ENCODE measurements at regions not wholly inside any gene's neighbourhood (a gene's known extent, or its start where the extent isn't known, plus 50 kb on each side); places are given as distances from the start of the nearest gene placed in this dataset.

- Mint-ChIP-seq H3K4me1 (ENCODE audit: low read depth) (no peaks in the 10 kb centered on the region), H3K4me3 (no peak overlapping the region), H3K27ac (no peak overlapping the region), H3K9me3 (no peaks in the 10 kb centered on the region), H3K27me3 (peaks cover 3% of the 10 kb centered on the region), H3K36me3 (ENCODE audit: low read depth) (no peaks in the 10 kb centered on the region)
- intact Hi-C loops (cut with micrococcal nuclease): no loop called here
These were observed 592.2 kb upstream of the CADM1 start for GRCh38 chr11:116096272-116096995.

GRCh38 chr11:116093481-116094270 lies 589.5 kb upstream of the CADM1 start:
- H3K4me1 Mint-ChIP-seq (ENCODE audit: low read depth): no peaks in the 10 kb centered on the region

GRCh38 chr11:116093065-116093464 lies 588.9 kb upstream of the CADM1 start:
- no peak overlapping the region for H3K27ac Mint-ChIP-seq
- intact Hi-C loops (cut with micrococcal nuclease): no loop called here

More at GRCh38 chr11:116093481-116094270, 589.5 kb upstream of the CADM1 start:
- intact Hi-C loops (cut with micrococcal nuclease): no loop called here
- no peak overlapping the region for H3K4me3 Mint-ChIP-seq
- peaks cover 3% of the 10 kb centered on the region for H3K27me3 Mint-ChIP-seq
- no peak overlapping the region for H3K27ac Mint-ChIP-seq
- no peaks in the 10 kb centered on the region for H3K36me3 Mint-ChIP-seq (ENCODE audit: low read depth)
- H3K9me3 Mint-ChIP-seq: no peaks in the 10 kb centered on the region

GRCh38 chr11:116086426-116086825 lies 582.2 kb upstream of the CADM1 start:
- H3K4me3 Mint-ChIP-seq: no peak overlapping the region

More at GRCh38 chr11:116093065-116093464, 588.9 kb upstream of the CADM1 start:
- Mint-ChIP-seq H3K36me3 (ENCODE audit: low read depth) (no peaks in the 10 kb centered on the region), H3K9me3 (no peaks in the 10 kb centered on the region), H3K4me1 (ENCODE audit: low read depth) (no peaks in the 10 kb centered on the region), H3K4me3 (no peak overlapping the region), H3K27me3 (peaks cover 5% of the 10 kb centered on the region)

GRCh38 chr11:116085031-116085635 lies 580.9 kb upstream of the CADM1 start:
- Mint-ChIP-seq H3K36me3 (ENCODE audit: low read depth) (no peaks in the 10 kb centered on the region), H3K4me1 (ENCODE audit: low read depth) (no peaks in the 10 kb centered on the region), H3K27ac (no peak overlapping the region)

More at GRCh38 chr11:116086426-116086825, 582.2 kb upstream of the CADM1 start:
- Mint-ChIP-seq H3K9me3 (no peaks in the 10 kb centered on the region), H3K27me3 (peaks cover 2% of the 10 kb centered on the region), H3K27ac (no peak overlapping the region), H3K4me1 (ENCODE audit: low read depth) (no peaks in the 10 kb centered on the region), H3K36me3 (ENCODE audit: low read depth) (no peaks in the 10 kb centered on the region)
- intact Hi-C loops (cut with micrococcal nuclease): no loop called here

GRCh38 chr11:116084511-116084910 lies 580.3 kb upstream of the CADM1 start:
- Mint-ChIP-seq H3K27ac (no peak overlapping the region), H3K4me1 (ENCODE audit: low read depth) (no peaks in the 10 kb centered on the region), H3K9me3 (no peaks in the 10 kb centered on the region)

More at GRCh38 chr11:116085031-116085635, 580.9 kb upstream of the CADM1 start:
- no peaks in the 10 kb centered on the region for H3K9me3 Mint-ChIP-seq
- peaks cover 2% of the 10 kb centered on the region for H3K27me3 Mint-ChIP-seq
- no peak overlapping the region for H3K4me3 Mint-ChIP-seq
- intact Hi-C loops (cut with micrococcal nuclease): no loop called here

GRCh38 chr11:116082256-116082655 lies 578.0 kb upstream of the CADM1 start:
- Mint-ChIP-seq H3K4me1 (ENCODE audit: low read depth) (no peaks in the 10 kb centered on the region), H3K27me3 (no peaks in the 10 kb centered on the region), H3K4me3 (no peak overlapping the region), H3K36me3 (ENCODE audit: low read depth) (no peaks in the 10 kb centered on the region), H3K27ac (no peak overlapping the region), H3K9me3 (no peaks in the 10 kb centered on the region)
- intact Hi-C loops (cut with micrococcal nuclease): no loop called here

More at GRCh38 chr11:116084511-116084910, 580.3 kb upstream of the CADM1 start:
- H3K4me3 Mint-ChIP-seq: no peak overlapping the region
- no peaks in the 10 kb centered on the region for H3K36me3 Mint-ChIP-seq (ENCODE audit: low read depth)
- peaks cover 2% of the 10 kb centered on the region for H3K27me3 Mint-ChIP-seq
- intact Hi-C loops (cut with micrococcal nuclease): no loop called here

- Mint-ChIP-seq H3K9me3 (no peaks in the 10 kb centered on the region), H3K27ac (no peak overlapping the region), H3K4me3 (no peak overlapping the region), H3K27me3 (no peaks in the 10 kb centered on the region), H3K4me1 (ENCODE audit: low read depth) (no peaks in the 10 kb centered on the region), H3K36me3 (ENCODE audit: low read depth) (no peaks in the 10 kb centered on the region)
- intact Hi-C loops (cut with micrococcal nuclease): loop anchor here (10.0 kb wide), 1 partner anchor 745 kb away; no protein-coding TSS in a partner anchor
These were observed 575.4 kb upstream of the CADM1 start for GRCh38 chr11:116079580-116079979.

- Mint-ChIP-seq H3K4me1 (ENCODE audit: low read depth) (no peaks in the 10 kb centered on the region), H3K4me3 (no peak overlapping the region), H3K9me3 (no peaks in the 10 kb centered on the region), H3K27me3 (no peaks in the 10 kb centered on the region), H3K27ac (no peak overlapping the region), H3K36me3 (ENCODE audit: low read depth) (no peaks in the 10 kb centered on the region)
- intact Hi-C loops (cut with micrococcal nuclease): loop anchor here (10.0 kb wide), 1 partner anchor 743 kb away; no protein-coding TSS in a partner anchor
These were observed 573.9 kb upstream of the CADM1 start for GRCh38 chr11:116078101-116078591.

- H3K4me3 Mint-ChIP-seq: no peak overlapping the region
- H3K9me3 Mint-ChIP-seq: no peaks in the 10 kb centered on the region
- peaks cover 4% of the 10 kb centered on the region for H3K27me3 Mint-ChIP-seq
- H3K36me3 Mint-ChIP-seq (ENCODE audit: low read depth): no peaks in the 10 kb centered on the region
- no peaks in the 10 kb centered on the region for H3K4me1 Mint-ChIP-seq (ENCODE audit: low read depth)
- intact Hi-C loops (cut with micrococcal nuclease): loop anchor here (10.0 kb wide), 1 partner anchor 742 kb away; no protein-coding TSS in a partner anchor
- H3K27ac Mint-ChIP-seq: no peak overlapping the region
These were observed 572.9 kb upstream of the CADM1 start for GRCh38 chr11:116077092-116077491.

- Mint-ChIP-seq H3K27ac (no peak overlapping the region), H3K4me1 (ENCODE audit: low read depth) (no peaks in the 10 kb centered on the region), H3K9me3 (no peaks in the 10 kb centered on the region), H3K36me3 (ENCODE audit: low read depth) (no peaks in the 10 kb centered on the region), H3K4me3 (no peak overlapping the region), H3K27me3 (peaks cover 14% of the 10 kb centered on the region)
- intact Hi-C loops (cut with micrococcal nuclease): loop anchor here (10.0 kb wide), 1 partner anchor 739 kb away; no protein-coding TSS in a partner anchor
These were observed 569.9 kb upstream of the CADM1 start for GRCh38 chr11:116073854-116074837.

- Mint-ChIP-seq H3K4me3 (no peak overlapping the region), H3K9me3 (no peaks in the 10 kb centered on the region), H3K36me3 (ENCODE audit: low read depth) (no peaks in the 10 kb centered on the region), H3K4me1 (ENCODE audit: low read depth) (no peaks in the 10 kb centered on the region), H3K27ac (no peak overlapping the region), H3K27me3 (peaks cover 14% of the 10 kb centered on the region)
- intact Hi-C loops (cut with micrococcal nuclease): loop anchor here (10.0 kb wide), 1 partner anchor 738 kb away; no protein-coding TSS in a partner anchor
These were observed 568.6 kb upstream of the CADM1 start for GRCh38 chr11:116072601-116073410.
